ENCODE measurements at regions not wholly inside any gene's neighbourhood (a gene's known extent, or its start where the extent isn't known, plus 50 kb on each side); places are given as distances from the start of the nearest gene placed in this dataset.
"Not testable (repeated sequence)": the region's sequence is repeated elsewhere in the genome, so short reads cannot be mapped to it uniquely, and the experiment has no call there.

DNA sequence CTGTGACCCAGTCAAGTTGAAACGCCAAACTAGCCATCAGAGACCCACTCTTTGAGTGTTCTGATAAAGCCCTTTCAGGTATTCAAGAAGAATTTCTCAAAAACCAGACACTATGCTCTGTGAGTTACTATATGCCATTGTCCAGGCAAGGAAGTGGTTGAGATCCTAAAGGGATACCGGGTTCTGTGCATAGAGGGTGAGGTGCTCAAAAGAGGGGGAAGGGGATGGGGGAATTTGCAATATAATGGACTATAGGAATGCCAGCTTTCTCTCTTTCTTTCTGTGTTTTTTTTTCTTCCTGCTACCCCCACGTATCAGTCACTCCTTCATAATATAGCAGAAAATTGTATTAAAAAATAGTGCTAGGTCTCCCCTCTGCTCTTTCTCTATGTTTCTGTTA is 1619.0 kb downstream of the STIM2 start:
- Mint-ChIP-seq H3K27me3 (no peaks in the 10 kb centered on the region), H3K27ac (no peak overlapping the region), H3K36me3 (ENCODE audit: low read depth) (no peaks in the 10 kb centered on the region), H3K4me1 (no peaks in the 10 kb centered on the region), H3K4me3 (no peak overlapping the region)
- H3K9me3 ChIP-seq (ENCODE audit: control insufficient read depth, low read length, poor library complexity, severe bottlenecking) = no peaks in the 10 kb centered on the region
- DNase-seq (no peak), ATAC-seq (no peak)

DNA sequence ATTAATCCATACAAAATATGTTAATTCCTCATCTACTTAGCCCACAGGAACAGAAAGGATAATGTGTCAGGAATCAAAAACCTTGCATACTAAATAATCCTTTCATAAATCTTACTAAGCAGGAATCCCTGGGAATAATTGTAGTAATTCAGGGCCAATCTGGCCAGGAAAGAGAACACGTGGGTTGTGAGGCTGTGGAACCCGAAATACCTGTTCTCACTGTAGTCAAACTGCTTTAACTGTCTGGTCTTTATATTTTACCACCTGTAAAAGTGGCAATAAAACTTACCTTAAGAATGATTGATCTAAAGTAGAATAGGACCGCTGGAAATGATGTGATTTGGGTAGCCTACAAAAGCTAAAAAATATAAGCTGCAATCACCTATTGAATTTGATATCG is 1620.9 kb downstream of the STIM2 start:
- Mint-ChIP-seq H3K27ac (no peak overlapping the region), H3K4me3 (no peak overlapping the region)
- DNase-seq = no peak

DNA sequence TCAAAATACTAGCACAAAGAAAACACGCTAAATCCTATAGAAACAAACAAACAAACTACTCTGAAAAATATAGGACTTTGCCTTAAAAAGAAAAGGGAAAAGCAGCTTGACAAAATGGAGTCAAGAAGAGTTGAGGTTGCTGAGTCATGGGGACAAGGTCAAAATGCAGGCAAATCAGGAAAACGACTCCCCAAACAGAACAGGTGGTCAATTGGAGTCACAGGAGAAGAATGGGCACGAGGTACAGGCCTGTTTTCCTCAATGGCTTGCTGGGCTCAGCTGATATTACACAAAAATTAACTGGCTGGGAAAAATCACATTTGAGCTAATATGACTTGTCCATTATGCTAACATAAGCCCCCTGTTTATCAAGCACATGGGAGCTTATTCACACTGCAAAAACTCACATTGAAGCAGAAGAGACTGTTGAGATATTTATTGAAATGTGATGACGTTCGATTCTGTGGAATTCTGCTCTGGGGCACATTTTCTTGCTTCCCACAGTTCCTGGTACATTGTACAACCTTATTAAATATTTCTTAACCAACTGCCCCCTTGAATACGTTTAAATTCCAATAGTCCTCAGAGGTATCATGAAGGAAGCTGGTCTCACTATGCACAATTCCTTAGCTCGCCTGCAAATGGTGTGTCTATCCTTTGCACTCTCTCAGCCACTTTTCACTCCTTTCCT is 1622.1 kb downstream of the STIM2 start:
- no peaks in the 10 kb centered on the region for H3K36me3 Mint-ChIP-seq (ENCODE audit: low read depth)
- no peaks in the 10 kb centered on the region for H3K9me3 ChIP-seq (ENCODE audit: control insufficient read depth, low read length, poor library complexity, severe bottlenecking)
- H3K27me3 Mint-ChIP-seq = no peaks in the 10 kb centered on the region
- no peak for DNase-seq
- H3K4me3 Mint-ChIP-seq = no peak overlapping the region
- H3K27ac Mint-ChIP-seq = no peak overlapping the region
- ATAC-seq = no peak
- no peaks in the 10 kb centered on the region for H3K4me1 Mint-ChIP-seq

More for the DNA sequence above, 1620.9 kb downstream of the STIM2 start:
- H3K4me1 Mint-ChIP-seq = no peaks in the 10 kb centered on the region
- no peaks in the 10 kb centered on the region for H3K27me3 Mint-ChIP-seq
- no peaks in the 10 kb centered on the region for H3K9me3 ChIP-seq (ENCODE audit: control insufficient read depth, low read length, poor library complexity, severe bottlenecking)
- ATAC-seq = no peak
- no peaks in the 10 kb centered on the region for H3K36me3 Mint-ChIP-seq (ENCODE audit: low read depth)

DNA sequence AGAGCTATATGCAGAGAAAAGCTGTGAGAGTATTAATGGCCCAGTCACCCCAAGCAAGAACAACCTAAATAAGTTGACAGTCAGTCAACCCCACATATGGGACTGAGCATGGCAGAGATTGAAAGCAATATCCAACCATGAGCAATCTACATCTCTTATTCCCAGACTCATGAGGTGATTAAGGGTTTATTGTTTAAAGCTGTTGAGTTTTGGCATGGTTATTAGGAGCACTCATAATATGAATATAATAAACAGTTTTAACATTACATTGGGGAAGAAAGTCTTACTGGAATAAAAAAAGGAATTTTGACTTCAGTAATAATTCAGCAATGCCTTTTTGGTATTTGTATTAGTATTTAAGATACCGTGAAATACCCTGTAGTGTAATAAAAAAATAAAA is 1627.4 kb downstream of the STIM2 start:
- H3K4me1 Mint-ChIP-seq = no peaks in the 10 kb centered on the region
- no peak overlapping the region for H3K4me3 Mint-ChIP-seq
- no peaks in the 10 kb centered on the region for H3K9me3 ChIP-seq (ENCODE audit: control insufficient read depth, low read length, poor library complexity, severe bottlenecking)
- H3K27me3 Mint-ChIP-seq = no peaks in the 10 kb centered on the region
- no peak for ATAC-seq
- no peak for DNase-seq
- H3K36me3 Mint-ChIP-seq (ENCODE audit: low read depth) = no peaks in the 10 kb centered on the region
- H3K27ac Mint-ChIP-seq = no peak overlapping the region

DNA sequence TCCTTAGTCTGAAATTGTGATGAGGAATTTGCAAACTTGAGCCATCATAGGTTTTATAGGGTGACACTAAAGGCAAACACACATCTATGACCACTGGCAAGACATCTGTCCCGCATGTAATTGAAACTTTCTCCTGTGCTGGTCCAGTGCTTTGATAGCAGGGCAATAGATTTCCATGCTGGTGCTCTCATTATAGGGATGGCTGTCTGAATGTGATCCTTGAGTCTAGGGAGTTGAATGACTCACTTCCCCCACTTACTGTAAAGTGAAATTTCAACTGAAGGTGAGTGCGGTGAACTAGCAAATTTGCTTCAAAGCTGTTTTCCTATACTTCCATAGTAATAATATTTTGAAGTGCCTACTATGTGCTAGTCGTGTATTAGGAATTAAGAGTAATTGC is 1630.0 kb downstream of the STIM2 start:
- H3K27ac Mint-ChIP-seq = no peak overlapping the region
- DNase-seq = no peak
- H3K27me3 Mint-ChIP-seq = no peaks in the 10 kb centered on the region
- ATAC-seq = no peak
- no peaks in the 10 kb centered on the region for H3K36me3 Mint-ChIP-seq (ENCODE audit: low read depth)
- no peak overlapping the region for H3K4me3 Mint-ChIP-seq
- H3K9me3 ChIP-seq (ENCODE audit: control insufficient read depth, low read length, poor library complexity, severe bottlenecking) = no peaks in the 10 kb centered on the region
- H3K4me1 Mint-ChIP-seq = no peaks in the 10 kb centered on the region

DNA sequence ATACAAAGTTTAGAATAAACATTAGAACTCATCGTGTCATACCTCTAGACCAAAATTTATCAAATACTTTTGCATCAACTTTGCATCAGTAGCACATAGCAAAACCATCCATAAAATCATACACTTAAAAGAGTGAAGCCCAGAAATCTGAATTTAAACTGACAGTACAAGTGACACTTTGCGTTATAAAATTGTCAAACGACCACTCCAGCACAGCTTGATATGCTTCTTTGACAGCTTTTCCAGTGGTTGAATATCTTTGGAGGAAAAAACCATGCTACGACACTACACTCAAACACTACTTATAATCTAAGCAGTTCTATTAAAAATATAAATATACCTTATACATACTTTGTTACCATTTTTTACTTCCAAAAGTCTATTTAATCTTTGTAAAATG is 1644.4 kb downstream of the STIM2 start:
- Mint-ChIP-seq H3K36me3 (ENCODE audit: low read depth) (no peaks in the 10 kb centered on the region), H3K4me3 (no peak overlapping the region), H3K27ac (no peak overlapping the region), H3K4me1 (no peaks in the 10 kb centered on the region), H3K27me3 (no peaks in the 10 kb centered on the region)
- no peaks in the 10 kb centered on the region for H3K9me3 ChIP-seq (ENCODE audit: control insufficient read depth, low read length, poor library complexity, severe bottlenecking)
- no peak for DNase-seq
- ATAC-seq = no peak

DNA sequence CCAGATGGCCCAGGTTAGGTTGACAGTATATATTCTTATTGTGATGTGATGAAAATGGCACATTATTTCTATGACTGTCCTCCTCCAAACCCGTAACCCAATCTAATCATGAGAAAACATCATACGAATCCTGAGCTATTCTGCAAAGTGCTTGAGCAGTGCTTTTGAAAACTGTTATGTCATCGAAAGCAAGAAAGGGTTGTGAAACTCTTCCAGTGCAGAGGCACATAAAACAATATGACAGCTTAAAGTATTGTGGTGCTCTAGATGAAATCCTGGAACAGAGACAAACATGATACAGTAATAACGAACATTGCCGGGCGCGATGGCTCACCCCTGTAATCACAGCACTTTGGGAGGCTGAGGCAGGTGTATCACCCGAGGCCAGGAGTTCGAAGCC is 1648.0 kb downstream of the STIM2 start:
- H3K9me3 ChIP-seq (ENCODE audit: control insufficient read depth, low read length, poor library complexity, severe bottlenecking) = no peaks in the 10 kb centered on the region
- H3K4me1 Mint-ChIP-seq = no peaks in the 10 kb centered on the region
- H3K36me3 Mint-ChIP-seq (ENCODE audit: low read depth) = no peaks in the 10 kb centered on the region
- no peak overlapping the region for H3K4me3 Mint-ChIP-seq
- H3K27me3 Mint-ChIP-seq = no peaks in the 10 kb centered on the region
- no peak overlapping the region for H3K27ac Mint-ChIP-seq
- DNase-seq (no peak), ATAC-seq (no peak)

DNA sequence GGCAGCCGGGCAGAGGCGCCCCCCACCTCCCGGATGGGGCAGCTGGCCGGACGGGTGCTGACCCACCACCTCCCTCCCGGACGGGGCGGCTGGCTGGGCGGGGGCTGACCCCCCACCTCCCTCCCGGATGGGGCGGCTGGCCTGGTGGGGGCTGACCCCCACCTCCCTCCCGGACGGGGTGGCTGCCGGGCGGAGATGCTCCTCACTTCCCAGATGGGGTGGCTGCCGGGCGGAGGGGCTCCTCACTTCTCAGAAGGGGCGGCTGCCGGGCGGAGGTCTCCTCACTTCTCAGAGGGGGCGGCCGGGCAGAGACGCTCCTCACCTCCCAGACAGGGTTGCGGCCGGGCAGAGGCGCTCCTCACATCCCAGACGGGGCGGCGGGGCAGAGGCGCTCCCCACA is 1654.1 kb downstream of the STIM2 start:
- not testable (repeated sequence) for H3K4me3 Mint-ChIP-seq; H3K27me3 Mint-ChIP-seq; H3K9me3 ChIP-seq (ENCODE audit: control insufficient read depth, low read length, poor library complexity, severe bottlenecking); H3K36me3 Mint-ChIP-seq (ENCODE audit: low read depth); H3K27ac Mint-ChIP-seq; ATAC-seq; DNase-seq; H3K4me1 Mint-ChIP-seq

DNA sequence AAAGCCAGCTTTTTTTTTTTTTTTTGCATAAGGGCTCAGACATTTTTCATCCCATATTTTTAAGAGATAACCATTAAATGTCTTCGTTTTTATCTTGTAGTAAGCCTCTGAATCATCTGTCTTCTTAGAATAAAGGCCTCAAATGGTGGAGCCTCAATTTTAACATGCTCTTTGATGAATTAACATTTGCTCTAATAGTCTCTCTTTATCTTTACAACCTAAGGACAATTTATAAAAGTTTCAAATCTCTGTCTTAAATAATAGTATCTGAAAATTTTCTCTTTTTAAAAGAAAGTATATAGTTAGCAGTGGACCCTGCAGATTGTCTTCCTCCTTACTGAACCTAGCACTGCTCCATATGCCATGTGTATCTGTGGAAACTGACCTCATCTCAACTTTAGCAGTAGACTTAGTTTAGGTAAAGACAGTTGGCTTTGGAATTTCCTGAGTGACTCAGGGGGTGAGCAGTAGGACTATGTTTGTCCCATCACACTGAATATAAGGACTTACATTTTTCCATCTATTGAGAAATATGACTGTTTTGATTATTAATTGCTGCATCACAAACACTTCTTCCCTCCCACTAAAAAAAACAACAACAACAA is 1658.0 kb downstream of the STIM2 start:
- H3K27ac Mint-ChIP-seq = no peak overlapping the region

DNA sequence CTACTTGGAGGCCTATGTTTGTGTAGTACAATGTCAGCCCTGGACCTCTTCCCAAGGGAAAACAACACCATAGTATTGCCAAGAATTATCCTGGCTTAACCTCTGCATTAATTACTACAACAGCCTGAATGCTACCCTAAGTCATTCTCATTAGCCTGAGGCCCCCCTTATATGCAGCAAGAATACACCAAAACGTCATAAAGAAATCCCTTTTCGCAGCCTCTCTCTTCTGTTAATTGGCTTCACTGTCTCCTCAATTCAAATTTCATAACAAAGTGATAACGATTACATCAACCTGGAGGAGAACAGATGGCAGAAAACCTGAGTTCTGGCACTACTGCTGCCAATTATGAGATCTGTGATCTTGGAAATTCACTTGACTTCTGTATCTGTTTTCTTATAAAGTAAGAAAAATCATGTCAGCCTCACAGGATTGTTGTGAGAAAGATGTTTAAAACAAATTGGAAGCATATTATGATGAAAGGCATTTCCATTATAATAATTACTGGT is 1663.1 kb downstream of the STIM2 start:
- Mint-ChIP-seq H3K4me1 (no peaks in the 10 kb centered on the region), H3K4me3 (no peak overlapping the region), H3K36me3 (ENCODE audit: low read depth) (no peaks in the 10 kb centered on the region), H3K27me3 (no peaks in the 10 kb centered on the region), H3K27ac (no peak overlapping the region)
- no peak for DNase-seq
- peaks cover 2% of the 10 kb centered on the region for H3K9me3 ChIP-seq (ENCODE audit: control insufficient read depth, low read length, poor library complexity, severe bottlenecking)
- no peak for ATAC-seq

More for the DNA sequence above, 1658.0 kb downstream of the STIM2 start:
- H3K36me3 Mint-ChIP-seq (ENCODE audit: low read depth) = no peaks in the 10 kb centered on the region
- no peaks in the 10 kb centered on the region for H3K27me3 Mint-ChIP-seq
- H3K4me1 Mint-ChIP-seq = no peaks in the 10 kb centered on the region
- no peak for DNase-seq
- no peak for ATAC-seq
- H3K9me3 ChIP-seq (ENCODE audit: control insufficient read depth, low read length, poor library complexity, severe bottlenecking) = peaks cover under 1% of the 10 kb centered on the region
- H3K4me3 Mint-ChIP-seq = no peak overlapping the region

DNA sequence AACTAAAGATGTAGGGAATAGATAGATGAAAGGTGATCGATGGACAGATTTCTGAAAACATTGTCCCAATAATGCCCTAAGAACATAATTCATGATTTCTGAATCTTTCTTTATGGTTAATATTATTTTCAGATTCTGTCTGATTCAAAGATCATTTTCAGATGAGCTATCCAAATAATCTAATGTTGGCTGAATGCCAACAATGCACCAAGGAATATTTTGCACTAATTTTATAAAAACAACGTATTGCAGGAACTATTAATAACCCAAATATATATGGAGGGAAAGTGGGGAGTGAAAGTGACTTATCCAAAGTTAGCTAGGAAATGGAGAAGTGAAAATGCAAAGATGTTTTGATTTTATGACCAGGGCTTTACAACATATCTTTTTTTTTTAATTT is 1675.5 kb downstream of the STIM2 start:
- no peaks in the 10 kb centered on the region for H3K9me3 ChIP-seq (ENCODE audit: control insufficient read depth, low read length, poor library complexity, severe bottlenecking)
- DNase-seq (no peak), ATAC-seq (no peak)
- no peaks in the 10 kb centered on the region for H3K4me1 Mint-ChIP-seq
- no peaks in the 10 kb centered on the region for H3K27me3 Mint-ChIP-seq
- H3K27ac Mint-ChIP-seq = no peak overlapping the region
- no peaks in the 10 kb centered on the region for H3K36me3 Mint-ChIP-seq (ENCODE audit: low read depth)
- no peak overlapping the region for H3K4me3 Mint-ChIP-seq

DNA sequence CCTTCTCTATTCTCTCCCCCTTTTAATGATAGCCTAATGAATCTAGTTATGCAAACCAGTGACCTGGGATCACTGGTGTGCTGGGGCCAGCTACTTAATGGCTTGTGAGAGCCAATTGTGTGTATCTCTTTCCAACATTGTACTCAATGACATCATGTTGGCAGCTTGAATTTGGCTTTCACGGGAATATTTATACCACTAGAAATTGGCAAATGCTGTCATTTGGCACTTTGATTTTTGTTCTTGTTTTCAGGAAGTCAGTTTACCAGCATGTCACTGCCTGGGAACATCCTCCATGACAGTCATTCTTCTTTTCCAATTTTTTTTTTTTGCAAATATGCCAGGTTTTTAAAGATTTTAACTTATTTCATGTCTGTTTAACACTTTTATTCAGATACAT is 1685.3 kb downstream of the STIM2 start:
- Mint-ChIP-seq H3K4me1 (no peaks in the 10 kb centered on the region), H3K27ac (no peak overlapping the region), H3K36me3 (ENCODE audit: low read depth) (no peaks in the 10 kb centered on the region), H3K27me3 (no peaks in the 10 kb centered on the region), H3K4me3 (no peak overlapping the region)
- no peak for DNase-seq
- no peak for ATAC-seq
- peaks cover 3% of the 10 kb centered on the region for H3K9me3 ChIP-seq (ENCODE audit: control insufficient read depth, low read length, poor library complexity, severe bottlenecking)

DNA sequence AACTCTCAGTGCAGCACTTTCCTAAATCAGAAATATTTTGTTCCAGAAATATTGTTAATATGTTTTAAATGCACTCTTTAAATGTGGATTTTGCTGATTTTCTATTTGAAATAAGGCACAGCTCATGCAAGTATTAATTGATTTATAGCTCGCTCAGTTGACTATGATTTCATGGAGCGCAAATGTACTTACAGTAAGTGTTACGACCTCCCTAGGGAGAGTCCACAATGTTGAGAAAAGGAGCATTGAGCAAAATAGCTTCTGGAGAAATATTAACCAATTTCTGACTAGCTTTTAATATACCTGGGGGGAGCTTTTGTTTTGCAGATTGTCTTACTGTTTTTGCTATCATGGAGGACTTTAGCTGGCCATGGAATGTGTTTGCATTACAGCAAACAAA is 1687.5 kb downstream of the STIM2 start:
- DNase-seq (no peak), ATAC-seq (no peak)
- H3K36me3 Mint-ChIP-seq (ENCODE audit: low read depth) = no peaks in the 10 kb centered on the region
- H3K4me3 Mint-ChIP-seq = no peak overlapping the region
- H3K27ac Mint-ChIP-seq = no peak overlapping the region
- H3K4me1 Mint-ChIP-seq = no peaks in the 10 kb centered on the region
- peaks cover 3% of the 10 kb centered on the region for H3K9me3 ChIP-seq (ENCODE audit: control insufficient read depth, low read length, poor library complexity, severe bottlenecking)
- H3K27me3 Mint-ChIP-seq = no peaks in the 10 kb centered on the region

DNA sequence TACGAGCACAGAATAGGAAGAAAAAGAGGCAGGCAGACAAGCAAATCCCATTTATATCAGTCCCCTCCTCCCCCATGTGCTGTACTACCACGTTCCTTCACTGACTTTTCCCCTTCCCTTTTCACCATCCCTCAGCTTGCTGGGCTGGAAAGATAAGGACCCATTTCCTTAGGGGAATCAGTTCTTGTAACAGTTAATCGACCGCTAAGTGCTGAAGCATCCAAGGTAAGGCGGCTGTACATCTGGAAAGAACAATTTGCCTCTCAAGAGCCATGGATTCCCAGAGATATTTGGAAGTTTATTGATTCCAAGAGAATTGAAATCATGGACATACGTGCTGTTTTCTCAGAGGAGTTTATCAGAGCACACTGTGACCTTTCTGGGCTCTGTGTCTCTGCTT is 1688.0 kb downstream of the STIM2 start:
- Mint-ChIP-seq H3K27ac (no peak overlapping the region), H3K36me3 (ENCODE audit: low read depth) (no peaks in the 10 kb centered on the region), H3K4me1 (no peaks in the 10 kb centered on the region), H3K4me3 (no peak overlapping the region), H3K27me3 (no peaks in the 10 kb centered on the region)
- DNase-seq = no peak
- H3K9me3 ChIP-seq (ENCODE audit: control insufficient read depth, low read length, poor library complexity, severe bottlenecking) = peaks cover 3% of the 10 kb centered on the region
- no peak for ATAC-seq

All from T-helper 17 cell (primary cell).